ENCODE measurements at regions not wholly inside any gene's neighbourhood (a gene's known extent, or its start where the extent isn't known, plus 50 kb on each side); places are given as distances from the start of the nearest gene placed in this dataset.

GRCh38 chr11:92071660-92072059 lies 153.0 kb upstream of the FAT3 start:
- TF ChIP-seq CTCF (conservative IDR thresholded peaks at IDR 0.05 in 1 of 2, IDR thresholded peaks at IDR 0.05 in 1 of 2; ENCODE audit: extremely low read depth in 1 of 2, insufficient read depth in 1 of 2, low read depth in 1 of 2, low read length in 2 of 2): no peak
- no peak for TF ChIP-seq EZH2 (IDR thresholded peaks at IDR 0.05; ENCODE audit: borderline replicate concordance, low read length)
